ENCODE measurements at regions not wholly inside any gene's neighbourhood (a gene's known extent, or its start where the extent isn't known, plus 50 kb on each side); places are given as distances from the start of the nearest gene placed in this dataset.

GRCh38 chr12:93173178-93173957, 204.4 kb upstream of the NUDT4 start:
- Histone ChIP-seq H3K27ac (ENCODE audit: low read depth, low read length, poor library complexity, severe bottlenecking) (no peak overlapping the region), H4K20me1 (ENCODE audit: insufficient read depth, low read length) (no peaks in the 10 kb centered on the region), H3K9me3 (ENCODE audit: low read length) (no peaks in the 10 kb centered on the region), H3F3A (ENCODE audit: insufficient read depth, low read length) (no peaks in the 10 kb centered on the region), H3K4me1 (ENCODE audit: insufficient read depth, low read length, severe bottlenecking) (no peaks in the 10 kb centered on the region), H3K9ac (ENCODE audit: low read length) (no peak overlapping the region), H2AFZ (ENCODE audit: low read length) (no peak overlapping the region), H3K9me2 (ENCODE audit: low read depth, low read length) (no peaks in the 10 kb centered on the region), H3K4me2 (ENCODE audit: low read length) (no peak overlapping the region), H3K36me3 (ENCODE audit: insufficient read depth, low read length) (no peaks in the 10 kb centered on the region), H3K4me3 (ENCODE audit: low read depth, low read length, poor library complexity, severe bottlenecking) (no peak overlapping the region), H3K27me3 (ENCODE audit: insufficient read depth, low read length) (no peaks in the 10 kb centered on the region), H3K79me2 (ENCODE audit: insufficient read depth, low read length) (no peaks in the 10 kb centered on the region)
- TF ChIP-seq, protein P1, sequence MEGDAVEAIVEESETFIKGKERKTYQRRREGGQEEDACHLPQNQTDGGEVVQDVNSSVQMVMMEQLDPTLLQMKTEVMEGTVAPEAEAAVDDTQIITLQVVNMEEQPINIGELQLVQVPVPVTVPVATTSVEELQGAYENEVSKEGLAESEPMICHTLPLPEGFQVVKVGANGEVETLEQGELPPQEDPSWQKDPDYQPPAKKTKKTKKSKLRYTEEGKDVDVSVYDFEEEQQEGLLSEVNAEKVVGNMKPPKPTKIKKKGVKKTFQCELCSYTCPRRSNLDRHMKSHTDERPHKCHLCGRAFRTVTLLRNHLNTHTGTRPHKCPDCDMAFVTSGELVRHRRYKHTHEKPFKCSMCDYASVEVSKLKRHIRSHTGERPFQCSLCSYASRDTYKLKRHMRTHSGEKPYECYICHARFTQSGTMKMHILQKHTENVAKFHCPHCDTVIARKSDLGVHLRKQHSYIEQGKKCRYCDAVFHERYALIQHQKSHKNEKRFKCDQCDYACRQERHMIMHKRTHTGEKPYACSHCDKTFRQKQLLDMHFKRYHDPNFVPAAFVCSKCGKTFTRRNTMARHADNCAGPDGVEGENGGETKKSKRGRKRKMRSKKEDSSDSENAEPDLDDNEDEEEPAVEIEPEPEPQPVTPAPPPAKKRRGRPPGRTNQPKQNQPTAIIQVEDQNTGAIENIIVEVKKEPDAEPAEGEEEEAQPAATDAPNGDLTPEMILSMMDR (IDR thresholded peaks at IDR 0.05; ENCODE audit: low read length): no peak
- no peak for TF ChIP-seq EZH2 (IDR thresholded peaks at IDR 0.05; ENCODE audit: borderline replicate concordance, low read length)

- H2AFZ ChIP-seq (ENCODE audit: low read length): no peak overlapping the region
- no peaks in the 10 kb centered on the region for H3K4me1 ChIP-seq (ENCODE audit: insufficient read depth, low read length, severe bottlenecking)
- H3K9ac ChIP-seq (ENCODE audit: low read length): no peak overlapping the region
- no peaks in the 10 kb centered on the region for H3K79me2 ChIP-seq (ENCODE audit: insufficient read depth, low read length)
- H3K36me3 ChIP-seq (ENCODE audit: insufficient read depth, low read length): no peaks in the 10 kb centered on the region
- H3K9me3 ChIP-seq (ENCODE audit: low read length): no peaks in the 10 kb centered on the region
- H3K4me2 ChIP-seq (ENCODE audit: low read length): no peak overlapping the region
- H3K27me3 ChIP-seq (ENCODE audit: insufficient read depth, low read length): no peaks in the 10 kb centered on the region
- no peak overlapping the region for H3K4me3 ChIP-seq (ENCODE audit: low read depth, low read length, poor library complexity, severe bottlenecking)
- H3K9me2 ChIP-seq (ENCODE audit: low read depth, low read length): no peaks in the 10 kb centered on the region
- TF ChIP-seq EZH2 (IDR thresholded peaks at IDR 0.05; ENCODE audit: borderline replicate concordance, low read length): no peak
- TF ChIP-seq, protein P1 (IDR thresholded peaks at IDR 0.05; ENCODE audit: low read length): no peak
- no peaks in the 10 kb centered on the region for H4K20me1 ChIP-seq (ENCODE audit: insufficient read depth, low read length)
- H3F3A ChIP-seq (ENCODE audit: insufficient read depth, low read length): no peaks in the 10 kb centered on the region
- no peak overlapping the region for H3K27ac ChIP-seq (ENCODE audit: low read depth, low read length, poor library complexity, severe bottlenecking)
Measured at GRCh38 chr12:93174048-93174447, 203.7 kb upstream of the NUDT4 start.

DNA sequence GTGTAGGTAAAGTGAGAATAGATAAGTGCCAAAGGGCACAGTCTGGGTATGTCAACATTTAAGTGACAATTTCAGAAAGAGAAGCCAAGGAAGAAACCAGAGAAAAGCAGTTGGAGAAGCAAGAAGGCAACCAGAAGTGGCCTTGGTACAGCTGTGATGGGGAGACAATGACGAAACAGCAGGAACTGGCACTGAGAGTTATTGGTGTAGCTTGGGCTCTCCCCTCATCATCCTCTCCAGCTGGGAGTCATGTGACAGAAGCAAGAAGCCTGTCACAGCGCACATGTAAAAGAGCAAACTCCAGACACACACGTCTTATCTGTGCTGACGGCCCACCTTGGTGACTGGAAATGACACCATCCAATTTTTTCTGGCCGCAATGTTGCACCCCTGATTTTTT, 203.3 kb upstream of the NUDT4 start:
- H3K9ac ChIP-seq (ENCODE audit: low read length): no peak overlapping the region
- H3K79me2 ChIP-seq (ENCODE audit: insufficient read depth, low read length): no peaks in the 10 kb centered on the region
- H3K9me3 ChIP-seq (ENCODE audit: low read length): no peaks in the 10 kb centered on the region
- no peak overlapping the region for H3K4me3 ChIP-seq (ENCODE audit: low read depth, low read length, poor library complexity, severe bottlenecking)
- H3K27ac ChIP-seq (ENCODE audit: low read depth, low read length, poor library complexity, severe bottlenecking): no peak overlapping the region
- H3K4me2 ChIP-seq (ENCODE audit: low read length): no peak overlapping the region
- H3K4me1 ChIP-seq (ENCODE audit: insufficient read depth, low read length, severe bottlenecking): no peaks in the 10 kb centered on the region
- no peaks in the 10 kb centered on the region for H3K9me2 ChIP-seq (ENCODE audit: low read depth, low read length)
- no peaks in the 10 kb centered on the region for H3K36me3 ChIP-seq (ENCODE audit: insufficient read depth, low read length)
- no peaks in the 10 kb centered on the region for H3K27me3 ChIP-seq (ENCODE audit: insufficient read depth, low read length)
- H2AFZ ChIP-seq (ENCODE audit: low read length): no peak overlapping the region
- no peaks in the 10 kb centered on the region for H4K20me1 ChIP-seq (ENCODE audit: insufficient read depth, low read length)
- H3F3A ChIP-seq (ENCODE audit: insufficient read depth, low read length): no peaks in the 10 kb centered on the region
- TF ChIP-seq, protein P1 (IDR thresholded peaks at IDR 0.05; ENCODE audit: low read length): no peak
- no peak for TF ChIP-seq EZH2 (IDR thresholded peaks at IDR 0.05; ENCODE audit: borderline replicate concordance, low read length)
